Trophoblast cell (in vitro differentiated cells and primary cell): ENCODE measurements at regions not wholly inside any gene's neighbourhood (a gene's known extent, or its start where the extent isn't known, plus 50 kb on each side); places are given as distances from the start of the nearest gene placed in this dataset.

Experiments
- DNase-seq, 2 donors: peaks; one replicate each; pipeline ENCODE4 v3.0.0-alpha.2; 2016
- H2AFZ ChIP-seq: 2 replicates; pipeline ENCODE4 v1.6.1; 2013; ENCODE audit warnings: low read length, moderate library complexity, mild to moderate bottlenecking; ENCODE audit not compliant: insufficient read depth, poor library complexity
- H2AK5ac ChIP-seq: 2 replicates; pipeline ENCODE4 v1.6.1; 2013; ENCODE audit warnings: mild to moderate bottlenecking, low read length
- H2BK120ac ChIP-seq: 2 replicates; pipeline ENCODE4 v1.6.1; 2013; ENCODE audit warnings: low read length, mild to moderate bottlenecking, moderate library complexity; ENCODE audit not compliant: insufficient read depth, poor library complexity
- H2BK12ac ChIP-seq: 2 replicates; pipeline ENCODE4 v1.6.1; 2013; ENCODE audit warnings: mild to moderate bottlenecking, low read length, moderate library complexity
- H2BK5ac ChIP-seq: 2 replicates; pipeline ENCODE4 v1.6.1; 2013; ENCODE audit warnings: low read length, low read depth, moderate library complexity, mild to moderate bottlenecking; ENCODE audit not compliant: poor library complexity
- H3K14ac ChIP-seq: 2 replicates; pipeline ENCODE4 v1.6.1; 2013; ENCODE audit warnings: mild to moderate bottlenecking, low read length
- H3K18ac ChIP-seq: 2 replicates; pipeline ENCODE4 v1.6.1; 2013; ENCODE audit warnings: mild to moderate bottlenecking, low read length
- H3K23ac ChIP-seq: 2 replicates; pipeline ENCODE4 v1.6.1; 2013; ENCODE audit warnings: low read length
- H3K27ac ChIP-seq: 2 replicates; pipeline ENCODE4 v1.5.1; 2013; ENCODE audit warnings: low read depth, mild to moderate bottlenecking, inconsistent platforms, low read length, moderate library complexity
- H3K27me3 ChIP-seq: 2 replicates; pipeline ENCODE4 v1.6.1; 2013; ENCODE audit warnings: inconsistent platforms, mild to moderate bottlenecking, low read length, moderate library complexity; ENCODE audit not compliant: insufficient read depth
- H3K36me3 ChIP-seq, 2 experiments: 1 replicate in 1 of 2; 2 replicates in 1 of 2; pipeline ENCODE4 v1.6.1; 2013; ENCODE audit warnings: low read length in 2 of 2, mild to moderate bottlenecking in 2 of 2, moderate library complexity in 1 of 2; ENCODE audit not compliant: insufficient read depth in 2 of 2, control insufficient read depth in 1 of 2
- H3K4ac ChIP-seq: 2 replicates; pipeline ENCODE4 v1.6.1; 2013; ENCODE audit warnings: low read depth, mild to moderate bottlenecking, low read length, moderate library complexity
- H3K4me1 ChIP-seq, 2 experiments: 1 replicate in 1 of 2; 2 replicates in 1 of 2; pipeline ENCODE4 v1.6.1; 2013; ENCODE audit warnings: low read length in 2 of 2, mild to moderate bottlenecking in 2 of 2, moderate library complexity in 1 of 2; ENCODE audit not compliant: insufficient read depth in 2 of 2, control insufficient read depth in 1 of 2
- H3K4me2 ChIP-seq: 2 replicates; pipeline ENCODE4 v1.6.1; 2013; ENCODE audit warnings: inconsistent platforms, mild to moderate bottlenecking, low read length, moderate library complexity
- H3K4me3 ChIP-seq: 2 replicates; pipeline ENCODE4 v1.5.1; 2013; ENCODE audit warnings: mild to moderate bottlenecking, low read depth, low read length, inconsistent platforms
- H3K79me1 ChIP-seq: one replicate; pipeline ENCODE4 v1.6.1; 2013; ENCODE audit warnings: low read length
- H3K79me2 ChIP-seq: 2 replicates; pipeline ENCODE4 v1.6.1; 2013; ENCODE audit warnings: low read length, mild to moderate bottlenecking; ENCODE audit not compliant: control insufficient read depth, insufficient read depth, poor library complexity
- H3K9ac ChIP-seq: 2 replicates; pipeline ENCODE4 v1.6.1; 2013; ENCODE audit warnings: mild to moderate bottlenecking, low read length
- H3K9me3 ChIP-seq: 2 replicates; pipeline ENCODE4 v1.6.1; 2013; ENCODE audit warnings: low read depth, mild to moderate bottlenecking, control low read depth, inconsistent platforms, low read length; ENCODE audit not compliant: insufficient read depth
- H4K12ac ChIP-seq: 2 replicates; pipeline ENCODE4 v1.6.1; 2013; ENCODE audit warnings: low read depth, mild to moderate bottlenecking, low read length, moderate library complexity
- H4K8ac ChIP-seq: 2 replicates; pipeline ENCODE4 v1.6.1; 2013; ENCODE audit warnings: low read depth, mild to moderate bottlenecking, low read length, moderate library complexity
- H4K91ac ChIP-seq: one replicate; pipeline ENCODE4 v1.6.1; 2013; ENCODE audit warnings: low read depth, mild to moderate bottlenecking, low read length, moderate library complexity
- WGBS: extraction: QIAGEN DNeasy Blood & Tissue Kit; methylation state at CpG from one replicate; pipeline ENCODE4 v1.1.7; 2013; ENCODE audit warnings: missing lambda C conversion rate; ENCODE audit not compliant: insufficient read length, insufficient coverage; ENCODE audit errors: extremely low coverage; 5-methylcytosine and 5-hydroxymethylcytosine counted together

- Histone ChIP-seq H3K4me2 (no peak overlapping the region), H3K18ac (no peak overlapping the region), H3K9me3 (no peaks in the 10 kb centered on the region), H2AK5ac (no peak overlapping the region), H2BK12ac (no peak overlapping the region), H3K23ac (no peak overlapping the region), H3K14ac (no peak overlapping the region), H4K8ac (no peak overlapping the region), H4K91ac (no peak overlapping the region), H3K4me3 (no peak overlapping the region), H2AFZ (no peak overlapping the region), H3K4me1 (no peaks in the 10 kb centered on the region), H3K27ac (no peak overlapping the region), H3K27me3 (no peaks in the 10 kb centered on the region), H2BK5ac (no peak overlapping the region), H3K36me3 (no peaks in the 10 kb centered on the region), H3K4ac (no peak overlapping the region), H2BK120ac (no peak overlapping the region), H3K79me2 (no peaks in the 10 kb centered on the region), H4K12ac (no peak overlapping the region), H3K79me1 (no peaks in the 10 kb centered on the region), H3K9ac (no peak overlapping the region)
- no peak for DNase-seq
- WGBS, result no CpG with 5 or more reads among the region's 4 CpGs
These were observed 212.8 kb upstream of the SSTR1 start for GRCh38 chr14:37994846-37995372.

GRCh38 chr14:37997017-37997416 is 210.7 kb upstream of the SSTR1 start:
- Histone ChIP-seq H4K12ac (no peak overlapping the region), H2AFZ (no peak overlapping the region), H3K18ac (no peak overlapping the region), H3K4me2 (no peak overlapping the region), H3K4ac (no peak overlapping the region), H2BK120ac (no peak overlapping the region), H4K8ac (no peak overlapping the region), H3K79me2 (no peaks in the 10 kb centered on the region), H3K27ac (no peak overlapping the region), H3K27me3 (no peaks in the 10 kb centered on the region), H4K91ac (no peak overlapping the region), H3K9me3 (no peaks in the 10 kb centered on the region), H3K4me3 (no peak overlapping the region), H3K23ac (no peak overlapping the region), H3K4me1 (no peaks in the 10 kb centered on the region), H3K9ac (no peak overlapping the region), H3K14ac (no peak overlapping the region), H2AK5ac (no peak overlapping the region), H2BK5ac (no peak overlapping the region), H2BK12ac (no peak overlapping the region), H3K36me3 (no peaks in the 10 kb centered on the region), H3K79me1 (no peaks in the 10 kb centered on the region)
- no peak for DNase-seq
- no CpG with 5 or more reads among the region's 3 CpGs for WGBS

GRCh38 chr14:38000340-38000739 is 207.4 kb upstream of the SSTR1 start:
- no peak overlapping the region for H3K4me2 ChIP-seq
- no peak overlapping the region for H3K14ac ChIP-seq
- H3K79me2 ChIP-seq, result no peaks in the 10 kb centered on the region
- no peak overlapping the region for H4K12ac ChIP-seq
- no peak overlapping the region for H3K4me3 ChIP-seq
- H2AK5ac ChIP-seq, result no peak overlapping the region
- H3K4ac ChIP-seq, result no peak overlapping the region
- H3K27me3 ChIP-seq, result no peaks in the 10 kb centered on the region
- no peak overlapping the region for H4K8ac ChIP-seq
- H2BK5ac ChIP-seq, result no peak overlapping the region
- H2BK120ac ChIP-seq, result no peak overlapping the region
- no peaks in the 10 kb centered on the region for H3K79me1 ChIP-seq
- H3K36me3 ChIP-seq, result no peaks in the 10 kb centered on the region
- no peaks in the 10 kb centered on the region for H3K4me1 ChIP-seq
- no peak overlapping the region for H4K91ac ChIP-seq
- no peak for DNase-seq
- H2AFZ ChIP-seq, result no peak overlapping the region
- H3K9me3 ChIP-seq, result no peaks in the 10 kb centered on the region
- H3K9ac ChIP-seq, result no peak overlapping the region
- no peak overlapping the region for H3K18ac ChIP-seq
- H3K27ac ChIP-seq, result no peak overlapping the region
- no CpG with 5 or more reads among the region's 2 CpGs for WGBS
- no peak overlapping the region for H3K23ac ChIP-seq
- no peak overlapping the region for H2BK12ac ChIP-seq

- Histone ChIP-seq H3K14ac (no peak overlapping the region), H3K23ac (no peak overlapping the region), H3K27me3 (no peaks in the 10 kb centered on the region), H3K4ac (no peak overlapping the region), H3K27ac (no peak overlapping the region), H3K9ac (no peak overlapping the region), H3K79me1 (no peaks in the 10 kb centered on the region), H2AFZ (no peak overlapping the region), H2BK12ac (no peak overlapping the region), H4K12ac (no peak overlapping the region), H3K4me3 (no peak overlapping the region), H3K4me2 (no peak overlapping the region), H3K18ac (no peak overlapping the region), H3K79me2 (no peaks in the 10 kb centered on the region), H2BK120ac (no peak overlapping the region), H3K9me3 (no peaks in the 10 kb centered on the region), H3K36me3 (no peaks in the 10 kb centered on the region), H3K4me1 (no peaks in the 10 kb centered on the region), H4K91ac (no peak overlapping the region), H2AK5ac (no peak overlapping the region), H2BK5ac (no peak overlapping the region), H4K8ac (no peak overlapping the region)
- no peak for DNase-seq
- no CpG with 5 or more reads among the region's 1 CpG for WGBS
These were observed 206.2 kb upstream of the SSTR1 start for GRCh38 chr14:38001501-38001900.
